ENCODE measurements at regions not wholly inside any gene's neighbourhood (a gene's known extent, or its start where the extent isn't known, plus 50 kb on each side); places are given as distances from the start of the nearest gene placed in this dataset.
"Not testable (repeated sequence)": the region's sequence is repeated elsewhere in the genome, so short reads cannot be mapped to it uniquely, and the experiment has no call there.

DNA sequence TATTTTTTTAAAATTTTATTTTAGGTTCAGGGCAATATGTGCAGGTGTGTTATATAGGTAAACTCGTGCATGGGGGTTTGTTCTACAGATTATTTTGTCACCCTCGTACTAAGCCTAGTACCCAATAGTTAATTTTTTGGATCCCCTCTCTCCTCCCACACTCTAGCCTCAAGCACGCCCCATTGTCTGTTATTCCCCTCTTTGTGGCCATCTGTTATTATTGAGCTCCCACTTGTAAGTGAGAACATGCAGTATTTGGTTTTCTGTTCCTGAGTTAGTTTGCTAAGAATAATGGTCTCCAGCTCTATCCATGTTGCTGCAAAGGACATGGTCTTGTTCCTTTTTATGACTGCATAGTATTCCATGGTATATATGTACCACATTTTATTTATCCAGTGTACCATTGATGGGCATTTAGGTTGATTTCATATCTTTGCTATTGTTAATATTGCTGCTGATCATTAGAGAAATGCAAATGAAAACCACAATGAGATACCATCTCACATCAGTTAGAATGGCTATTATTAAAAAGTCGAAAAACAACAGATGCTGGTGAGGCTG, 753.7 kb upstream of the CTNND2 start:
- H3K27me3 Mint-ChIP-seq (ENCODE audit: low read depth); H3K27ac Mint-ChIP-seq; DNase-seq (ENCODE audit: low spot score); ATAC-seq; POLR2A ChIA-PET: not testable (repeated sequence)
- TF ChIP-seq MXD4 (CRISPR knock-in tag; IDR thresholded peaks at IDR 0.05; ENCODE audit: borderline replicate concordance) (0 out of 2 replicates have a peak, but pooled peaks have one; percentile 35), NFATC4 (CRISPR knock-in tag; IDR thresholded peaks at IDR 0.05) (peak; percentile 89), EMX1 (CRISPR knock-in tag; IDR thresholded peaks at IDR 0.05) (peak; percentile 92), ZNF671 (CRISPR knock-in tag; IDR thresholded peaks at IDR 0.05) (peak; percentile 65; the same call in 1 of the 2 replicates), GTF2I (CRISPR knock-in tag; conservative IDR thresholded peaks at IDR 0.05) (peak; percentile 82; the same call in 1 of the 2 replicates), PRRX2 (CRISPR knock-in tag; IDR thresholded peaks at IDR 0.05) (peak; percentile 60), ZNF416 (CRISPR knock-in tag; IDR thresholded peaks at IDR 0.05) (peak; percentile 86)
- TF ChIP-seq, protein P1, sequence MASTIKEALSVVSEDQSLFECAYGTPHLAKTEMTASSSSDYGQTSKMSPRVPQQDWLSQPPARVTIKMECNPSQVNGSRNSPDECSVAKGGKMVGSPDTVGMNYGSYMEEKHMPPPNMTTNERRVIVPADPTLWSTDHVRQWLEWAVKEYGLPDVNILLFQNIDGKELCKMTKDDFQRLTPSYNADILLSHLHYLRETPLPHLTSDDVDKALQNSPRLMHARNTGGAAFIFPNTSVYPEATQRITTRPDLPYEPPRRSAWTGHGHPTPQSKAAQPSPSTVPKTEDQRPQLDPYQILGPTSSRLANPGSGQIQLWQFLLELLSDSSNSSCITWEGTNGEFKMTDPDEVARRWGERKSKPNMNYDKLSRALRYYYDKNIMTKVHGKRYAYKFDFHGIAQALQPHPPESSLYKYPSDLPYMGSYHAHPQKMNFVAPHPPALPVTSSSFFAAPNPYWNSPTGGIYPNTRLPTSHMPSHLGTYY (CRISPR knock-in tag; IDR thresholded peaks at IDR 0.05) = peak; percentile 65; the same call in 1 of the 2 replicates
- TF ChIP-seq, protein P2, sequence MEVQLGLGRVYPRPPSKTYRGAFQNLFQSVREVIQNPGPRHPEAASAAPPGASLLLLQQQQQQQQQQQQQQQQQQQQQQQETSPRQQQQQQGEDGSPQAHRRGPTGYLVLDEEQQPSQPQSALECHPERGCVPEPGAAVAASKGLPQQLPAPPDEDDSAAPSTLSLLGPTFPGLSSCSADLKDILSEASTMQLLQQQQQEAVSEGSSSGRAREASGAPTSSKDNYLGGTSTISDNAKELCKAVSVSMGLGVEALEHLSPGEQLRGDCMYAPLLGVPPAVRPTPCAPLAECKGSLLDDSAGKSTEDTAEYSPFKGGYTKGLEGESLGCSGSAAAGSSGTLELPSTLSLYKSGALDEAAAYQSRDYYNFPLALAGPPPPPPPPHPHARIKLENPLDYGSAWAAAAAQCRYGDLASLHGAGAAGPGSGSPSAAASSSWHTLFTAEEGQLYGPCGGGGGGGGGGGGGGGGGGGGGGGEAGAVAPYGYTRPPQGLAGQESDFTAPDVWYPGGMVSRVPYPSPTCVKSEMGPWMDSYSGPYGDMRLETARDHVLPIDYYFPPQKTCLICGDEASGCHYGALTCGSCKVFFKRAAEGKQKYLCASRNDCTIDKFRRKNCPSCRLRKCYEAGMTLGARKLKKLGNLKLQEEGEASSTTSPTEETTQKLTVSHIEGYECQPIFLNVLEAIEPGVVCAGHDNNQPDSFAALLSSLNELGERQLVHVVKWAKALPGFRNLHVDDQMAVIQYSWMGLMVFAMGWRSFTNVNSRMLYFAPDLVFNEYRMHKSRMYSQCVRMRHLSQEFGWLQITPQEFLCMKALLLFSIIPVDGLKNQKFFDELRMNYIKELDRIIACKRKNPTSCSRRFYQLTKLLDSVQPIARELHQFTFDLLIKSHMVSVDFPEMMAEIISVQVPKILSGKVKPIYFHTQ (CRISPR knock-in tag; IDR thresholded peaks at IDR 0.05) = 0 out of 2 replicates have a peak, but pooled peaks have one; percentile 67
- TF ChIP-seq, protein P3, sequence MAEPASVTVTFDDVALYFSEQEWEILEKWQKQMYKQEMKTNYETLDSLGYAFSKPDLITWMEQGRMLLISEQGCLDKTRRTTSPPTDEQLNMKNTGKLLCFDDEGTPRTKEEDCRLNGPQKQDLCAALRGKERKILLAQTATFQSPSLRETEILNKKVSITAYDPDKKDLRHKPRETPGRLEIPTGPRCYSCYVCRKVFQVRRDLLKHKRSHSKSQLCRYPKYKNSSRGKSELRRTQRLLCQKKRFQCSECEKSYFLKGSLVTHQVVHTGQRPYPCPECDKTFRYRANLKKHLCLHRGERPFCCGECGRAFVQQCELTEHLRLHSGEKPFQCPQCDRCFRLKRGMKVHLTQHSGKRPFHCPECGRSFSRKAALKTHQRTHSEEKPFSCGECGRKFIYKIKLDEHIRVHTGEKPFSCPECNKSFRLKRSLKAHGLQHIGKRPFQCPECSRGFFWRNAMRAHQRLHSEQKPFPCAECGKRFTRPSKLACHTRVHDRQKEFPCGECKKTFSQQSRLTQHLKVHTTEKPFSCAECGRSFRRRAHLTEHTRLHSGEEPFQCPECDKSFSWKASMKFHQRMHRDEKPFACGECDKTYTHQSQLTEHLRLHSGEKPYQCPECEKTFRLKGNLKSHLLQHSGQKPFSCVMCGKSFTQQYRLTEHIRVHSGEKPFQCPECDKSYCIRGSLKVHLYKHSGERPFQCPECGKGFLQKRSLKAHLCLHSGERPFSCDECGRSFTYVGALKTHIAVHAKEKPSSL (CRISPR knock-in tag; conservative IDR thresholded peaks at IDR 0.05) = peak; percentile 69
- TF ChIP-seq, protein P4, sequence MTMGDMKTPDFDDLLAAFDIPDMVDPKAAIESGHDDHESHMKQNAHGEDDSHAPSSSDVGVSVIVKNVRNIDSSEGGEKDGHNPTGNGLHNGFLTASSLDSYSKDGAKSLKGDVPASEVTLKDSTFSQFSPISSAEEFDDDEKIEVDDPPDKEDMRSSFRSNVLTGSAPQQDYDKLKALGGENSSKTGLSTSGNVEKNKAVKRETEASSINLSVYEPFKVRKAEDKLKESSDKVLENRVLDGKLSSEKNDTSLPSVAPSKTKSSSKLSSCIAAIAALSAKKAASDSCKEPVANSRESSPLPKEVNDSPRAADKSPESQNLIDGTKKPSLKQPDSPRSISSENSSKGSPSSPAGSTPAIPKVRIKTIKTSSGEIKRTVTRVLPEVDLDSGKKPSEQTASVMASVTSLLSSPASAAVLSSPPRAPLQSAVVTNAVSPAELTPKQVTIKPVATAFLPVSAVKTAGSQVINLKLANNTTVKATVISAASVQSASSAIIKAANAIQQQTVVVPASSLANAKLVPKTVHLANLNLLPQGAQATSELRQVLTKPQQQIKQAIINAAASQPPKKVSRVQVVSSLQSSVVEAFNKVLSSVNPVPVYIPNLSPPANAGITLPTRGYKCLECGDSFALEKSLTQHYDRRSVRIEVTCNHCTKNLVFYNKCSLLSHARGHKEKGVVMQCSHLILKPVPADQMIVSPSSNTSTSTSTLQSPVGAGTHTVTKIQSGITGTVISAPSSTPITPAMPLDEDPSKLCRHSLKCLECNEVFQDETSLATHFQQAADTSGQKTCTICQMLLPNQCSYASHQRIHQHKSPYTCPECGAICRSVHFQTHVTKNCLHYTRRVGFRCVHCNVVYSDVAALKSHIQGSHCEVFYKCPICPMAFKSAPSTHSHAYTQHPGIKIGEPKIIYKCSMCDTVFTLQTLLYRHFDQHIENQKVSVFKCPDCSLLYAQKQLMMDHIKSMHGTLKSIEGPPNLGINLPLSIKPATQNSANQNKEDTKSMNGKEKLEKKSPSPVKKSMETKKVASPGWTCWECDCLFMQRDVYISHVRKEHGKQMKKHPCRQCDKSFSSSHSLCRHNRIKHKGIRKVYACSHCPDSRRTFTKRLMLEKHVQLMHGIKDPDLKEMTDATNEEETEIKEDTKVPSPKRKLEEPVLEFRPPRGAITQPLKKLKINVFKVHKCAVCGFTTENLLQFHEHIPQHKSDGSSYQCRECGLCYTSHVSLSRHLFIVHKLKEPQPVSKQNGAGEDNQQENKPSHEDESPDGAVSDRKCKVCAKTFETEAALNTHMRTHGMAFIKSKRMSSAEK (CRISPR knock-in tag; IDR thresholded peaks at IDR 0.05; ENCODE audit: borderline replicate concordance) = peak; percentile 93
- TF ChIP-seq, protein P5, sequence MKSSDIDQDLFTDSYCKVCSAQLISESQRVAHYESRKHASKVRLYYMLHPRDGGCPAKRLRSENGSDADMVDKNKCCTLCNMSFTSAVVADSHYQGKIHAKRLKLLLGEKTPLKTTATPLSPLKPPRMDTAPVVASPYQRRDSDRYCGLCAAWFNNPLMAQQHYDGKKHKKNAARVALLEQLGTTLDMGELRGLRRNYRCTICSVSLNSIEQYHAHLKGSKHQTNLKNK (CRISPR knock-in tag; IDR thresholded peaks at IDR 0.05) = peak; percentile 57
- CTCF ChIA-PET = interaction anchor here (0.6 kb wide), 1 partner anchor 1321 kb away, joined by 3 read pairs; no protein-coding TSS in a partner anchor
- Mint-ChIP-seq H3K4me1 (peaks cover 66% of the 10 kb centered on the region), H3K9me3 (peaks cover 27% of the 10 kb centered on the region), H3K36me3 (peaks cover 74% of the 10 kb centered on the region), H3K4me3 (0 out of 2 replicates have a peak overlapping the region, but pooled peaks have one; percentile 3)

DNA sequence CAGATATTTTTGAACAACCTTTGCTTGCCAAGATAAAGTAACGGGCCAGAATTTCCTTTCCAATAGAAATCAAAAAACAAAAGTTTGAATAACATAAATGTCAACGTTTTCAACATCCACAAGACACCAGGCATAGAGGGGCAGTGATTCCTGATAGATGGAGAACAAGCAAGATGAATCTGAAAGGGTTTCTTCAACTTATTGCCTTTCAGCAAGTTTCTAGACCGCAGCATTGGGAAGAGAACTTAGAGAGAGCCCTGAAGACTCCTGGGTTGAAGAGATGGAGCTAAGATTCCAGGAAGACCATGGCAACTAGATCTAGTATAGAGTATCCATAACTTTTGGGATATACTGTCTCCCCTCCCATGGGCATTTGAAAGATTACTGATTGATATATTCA, 751.4 kb upstream of the CTNND2 start:
- CTCF ChIA-PET = no interaction called here
- no peak for ATAC-seq

More for the DNA sequence above, 751.4 kb upstream of the CTNND2 start:
- peak overlapping the region; percentile 69 for H3K27ac Mint-ChIP-seq
- H3K27me3 Mint-ChIP-seq (ENCODE audit: low read depth) = no peaks in the 10 kb centered on the region
- peaks cover 18% of the 10 kb centered on the region for H3K9me3 Mint-ChIP-seq
- peaks cover 53% of the 10 kb centered on the region for H3K4me1 Mint-ChIP-seq
- POLR2A ChIA-PET = no interaction called here
- no peak for DNase-seq (ENCODE audit: low spot score)
- TF ChIP-seq ZNF671 (CRISPR knock-in tag; IDR thresholded peaks at IDR 0.05) = 0 out of 2 replicates have a peak, but pooled peaks have one; percentile 13
- TF ChIP-seq SMAD3 (CRISPR knock-in tag; IDR thresholded peaks at IDR 0.05; ENCODE audit: borderline replicate concordance) = no peak
- TF ChIP-seq, protein P2 (CRISPR knock-in tag; IDR thresholded peaks at IDR 0.05) = peak; percentile 70; the same call in 1 of the 2 replicates
- peak overlapping the region; percentile 29; the same call in 1 of the 2 replicates for H3K4me3 Mint-ChIP-seq
- peaks cover 57% of the 10 kb centered on the region for H3K36me3 Mint-ChIP-seq

All from WTC11 (cell line).